Mesothelial cell of epicardium (in vitro differentiated cells): ENCODE measurements at regions not wholly inside any gene's neighbourhood (a gene's known extent, or its start where the extent isn't known, plus 50 kb on each side); places are given as distances from the start of the nearest gene placed in this dataset.

Experiments
- DNase-seq, 2 experiments: peaks; one replicate each; pipeline ENCODE4 v3.0.0; 2021; ENCODE audit warnings: low spot score in 2 of 2; ENCODE audit not compliant: unreplicated experiment in 2 of 2
- H3K27ac Mint-ChIP-seq: 2 replicates; pipeline ENCODE4 v1.8.0; 2021; ENCODE audit warnings: mixed read lengths
- H3K27me3 Mint-ChIP-seq: 2 replicates; pipeline ENCODE4 v1.8.0; 2021; ENCODE audit warnings: low read depth, mixed read lengths
- H3K36me3 Mint-ChIP-seq: 2 replicates; pipeline ENCODE4 v1.8.0; 2021; ENCODE audit warnings: mixed read lengths
- H3K4me1 Mint-ChIP-seq: 2 replicates; pipeline ENCODE4 v1.8.0; 2021; ENCODE audit warnings: mixed read lengths
- H3K4me3 Mint-ChIP-seq: 2 replicates; pipeline ENCODE4 v1.8.0; 2021; ENCODE audit warnings: mild to moderate bottlenecking, moderate library complexity, mixed read lengths
- H3K9me3 Mint-ChIP-seq: 2 replicates; pipeline ENCODE4 v1.8.0; 2021; ENCODE audit warnings: mixed read lengths
- TF ChIP-seq, protein P1 (sequence below): fragments of 200-600 bp; sonication (generic); IDR thresholded peaks from one replicate; pipeline ENCODE4 v1.5.0; 2021; ENCODE audit warnings: antibody characterized with exemption; ENCODE audit not compliant: unreplicated experiment

- no peak for DNase-seq
- TF ChIP-seq, protein P1, sequence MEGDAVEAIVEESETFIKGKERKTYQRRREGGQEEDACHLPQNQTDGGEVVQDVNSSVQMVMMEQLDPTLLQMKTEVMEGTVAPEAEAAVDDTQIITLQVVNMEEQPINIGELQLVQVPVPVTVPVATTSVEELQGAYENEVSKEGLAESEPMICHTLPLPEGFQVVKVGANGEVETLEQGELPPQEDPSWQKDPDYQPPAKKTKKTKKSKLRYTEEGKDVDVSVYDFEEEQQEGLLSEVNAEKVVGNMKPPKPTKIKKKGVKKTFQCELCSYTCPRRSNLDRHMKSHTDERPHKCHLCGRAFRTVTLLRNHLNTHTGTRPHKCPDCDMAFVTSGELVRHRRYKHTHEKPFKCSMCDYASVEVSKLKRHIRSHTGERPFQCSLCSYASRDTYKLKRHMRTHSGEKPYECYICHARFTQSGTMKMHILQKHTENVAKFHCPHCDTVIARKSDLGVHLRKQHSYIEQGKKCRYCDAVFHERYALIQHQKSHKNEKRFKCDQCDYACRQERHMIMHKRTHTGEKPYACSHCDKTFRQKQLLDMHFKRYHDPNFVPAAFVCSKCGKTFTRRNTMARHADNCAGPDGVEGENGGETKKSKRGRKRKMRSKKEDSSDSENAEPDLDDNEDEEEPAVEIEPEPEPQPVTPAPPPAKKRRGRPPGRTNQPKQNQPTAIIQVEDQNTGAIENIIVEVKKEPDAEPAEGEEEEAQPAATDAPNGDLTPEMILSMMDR: no peak
- Mint-ChIP-seq H3K4me3 (no peak overlapping the region), H3K4me1 (peaks cover 8% of the 10 kb centered on the region), H3K27ac (peak overlapping the region; percentile 31), H3K36me3 (no peaks in the 10 kb centered on the region), H3K27me3 (no peaks in the 10 kb centered on the region), H3K9me3 (no peaks in the 10 kb centered on the region)
Observed at GRCh38 chr15:47439146-47440111, 277.9 kb upstream of the SEMA6D start.

DNA sequence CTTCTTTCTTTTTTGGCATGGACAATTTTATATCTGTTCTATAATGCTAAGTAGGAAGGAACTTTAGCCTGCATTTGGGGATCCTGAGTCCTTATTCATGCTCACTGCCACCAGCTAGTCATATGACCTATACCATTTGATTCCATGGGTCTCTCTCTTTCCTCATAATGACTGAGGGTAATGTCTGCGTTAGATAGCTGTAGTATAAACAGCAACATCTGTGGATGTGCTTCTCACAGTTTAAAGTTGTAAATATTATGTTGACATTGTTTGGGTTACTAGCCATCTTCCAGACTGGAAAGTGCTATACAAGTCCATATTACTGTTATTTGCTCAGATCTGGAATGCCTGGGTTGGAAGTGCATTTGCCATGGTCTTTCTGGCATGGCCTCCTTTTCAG lies 274.9 kb upstream of the SEMA6D start:
- Mint-ChIP-seq H3K4me3 (no peak overlapping the region), H3K27me3 (no peaks in the 10 kb centered on the region), H3K27ac (no peak overlapping the region), H3K36me3 (no peaks in the 10 kb centered on the region), H3K9me3 (peaks cover 6% of the 10 kb centered on the region), H3K4me1 (peaks cover 8% of the 10 kb centered on the region)
- DNase-seq: no peak
- TF ChIP-seq, protein P1: no peak

DNA sequence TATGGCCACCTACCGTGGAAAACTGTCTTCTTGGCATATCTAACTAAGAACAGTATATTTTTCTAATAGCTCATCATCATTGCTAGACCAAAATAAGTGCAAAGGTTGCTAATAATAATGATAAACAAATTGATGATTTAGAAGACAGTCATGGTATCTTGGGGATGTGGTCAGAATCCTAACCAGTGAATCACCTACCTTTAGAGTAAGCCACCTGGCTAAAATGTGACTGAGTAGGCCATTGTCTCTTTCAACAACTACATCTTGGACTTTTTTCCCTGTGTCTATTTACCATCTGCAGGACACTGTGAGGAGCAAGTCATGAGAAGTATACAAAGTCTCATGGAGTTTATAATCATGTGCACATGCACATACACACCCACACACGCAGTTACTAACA lies 273.5 kb upstream of the SEMA6D start:
- Mint-ChIP-seq H3K36me3 (no peaks in the 10 kb centered on the region), H3K27ac (no peak overlapping the region), H3K9me3 (peaks cover 6% of the 10 kb centered on the region), H3K4me3 (no peak overlapping the region), H3K27me3 (no peaks in the 10 kb centered on the region), H3K4me1 (peaks cover 8% of the 10 kb centered on the region)
- DNase-seq: no peak
- TF ChIP-seq, protein P1: no peak

GRCh38 chr15:47445723-47446392 lies 271.4 kb upstream of the SEMA6D start:
- H3K27me3 Mint-ChIP-seq: no peaks in the 10 kb centered on the region
- H3K4me3 Mint-ChIP-seq: no peak overlapping the region
- H3K9me3 Mint-ChIP-seq: peaks cover 6% of the 10 kb centered on the region
- H3K36me3 Mint-ChIP-seq: no peaks in the 10 kb centered on the region
- H3K27ac Mint-ChIP-seq: no peak overlapping the region
- no peak for DNase-seq
- TF ChIP-seq, protein P1: no peak
- H3K4me1 Mint-ChIP-seq: peaks cover 4% of the 10 kb centered on the region

- no peaks in the 10 kb centered on the region for H3K27me3 Mint-ChIP-seq
- H3K27ac Mint-ChIP-seq: no peak overlapping the region
- DNase-seq: no peak
- H3K4me3 Mint-ChIP-seq: no peak overlapping the region
- peaks cover 13% of the 10 kb centered on the region for H3K9me3 Mint-ChIP-seq
- TF ChIP-seq, protein P1: no peak
- peaks cover 16% of the 10 kb centered on the region for H3K4me1 Mint-ChIP-seq
- H3K36me3 Mint-ChIP-seq: peaks cover 3% of the 10 kb centered on the region
Observed at GRCh38 chr15:47460795-47461573, 256.3 kb upstream of the SEMA6D start.
